HuH-7.5 (cell line): ENCODE measurements at regions not wholly inside any gene's neighbourhood (a gene's known extent, or its start where the extent isn't known, plus 50 kb on each side); places are given as distances from the start of the nearest gene placed in this dataset.

Experiments used
- DNase-seq: peaks from one replicate; pipeline ENCODE4 v3.0.0; 2011; ENCODE audit warnings: low spot score

DNA sequence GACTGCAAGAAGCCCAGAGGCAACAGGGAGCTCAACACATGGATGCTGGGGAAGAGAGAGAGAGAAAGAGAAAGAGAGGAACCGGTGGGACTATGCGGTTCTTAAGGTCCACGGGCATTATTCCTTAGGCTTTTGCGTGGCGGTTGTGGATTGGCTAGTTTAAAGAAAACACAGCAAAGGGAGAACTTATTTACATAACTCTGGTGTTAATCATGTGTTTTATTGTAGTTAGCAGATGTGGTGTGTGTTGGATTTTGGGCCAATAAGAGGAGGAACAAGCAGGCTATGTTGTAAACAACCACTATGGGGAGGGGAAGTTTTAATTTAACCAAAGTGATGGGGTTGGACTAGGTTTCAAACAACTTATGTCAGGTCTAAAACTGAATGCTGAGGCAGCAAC, 275.3 kb upstream of the KLF12 start:
- no peak for DNase-seq

- no peak for DNase-seq
These were observed 272.2 kb upstream of the KLF12 start for GRCh38 chr13:74406420-74406819.

GRCh38 chr13:74398599-74398998, 264.4 kb upstream of the KLF12 start:
- DNase-seq = no peak

DNA sequence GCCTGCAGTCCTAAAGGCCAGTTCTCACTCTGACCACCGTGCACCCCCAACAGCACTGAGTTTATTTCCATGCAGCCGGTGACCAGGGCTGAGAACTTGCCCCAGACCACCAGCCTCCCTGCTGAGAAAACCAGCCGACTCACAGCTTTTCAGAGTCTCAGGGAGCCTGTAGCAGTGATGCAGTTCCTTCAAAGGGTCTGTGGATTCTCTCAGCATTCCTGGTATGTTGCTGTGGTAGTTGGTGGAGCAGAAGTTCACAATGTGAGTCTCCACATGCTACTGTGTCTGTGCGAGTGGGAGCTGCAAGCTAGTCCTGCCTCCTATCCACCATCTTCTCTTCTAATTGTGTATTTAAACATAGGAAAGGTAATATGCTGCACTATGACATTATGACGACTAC, 254.9 kb upstream of the KLF12 start:
- no peak for DNase-seq

DNA sequence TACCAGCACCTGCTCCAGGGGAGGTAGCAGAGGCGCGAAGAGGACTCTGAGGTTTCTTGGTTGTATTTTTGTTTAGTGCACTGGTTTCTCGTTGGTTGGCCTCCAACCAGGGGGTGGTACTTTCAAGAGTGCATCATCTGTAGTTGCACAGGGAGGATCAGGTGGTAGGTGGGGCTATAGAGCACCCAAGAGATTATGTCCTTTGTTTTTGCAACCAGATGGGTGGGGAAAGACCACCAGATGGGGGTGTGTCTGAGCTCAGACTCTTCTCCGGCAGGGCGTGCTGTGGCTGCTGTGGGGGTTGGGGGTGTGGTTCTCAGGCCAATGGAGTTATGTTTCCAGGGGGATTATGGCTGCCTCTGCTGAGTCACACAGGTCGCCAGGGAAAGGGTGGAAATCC, 254.4 kb upstream of the KLF12 start:
- DNase-seq = no peak

- no peak for DNase-seq
These were observed 238.3 kb upstream of the KLF12 start for GRCh38 chr13:74372511-74372910.

DNA sequence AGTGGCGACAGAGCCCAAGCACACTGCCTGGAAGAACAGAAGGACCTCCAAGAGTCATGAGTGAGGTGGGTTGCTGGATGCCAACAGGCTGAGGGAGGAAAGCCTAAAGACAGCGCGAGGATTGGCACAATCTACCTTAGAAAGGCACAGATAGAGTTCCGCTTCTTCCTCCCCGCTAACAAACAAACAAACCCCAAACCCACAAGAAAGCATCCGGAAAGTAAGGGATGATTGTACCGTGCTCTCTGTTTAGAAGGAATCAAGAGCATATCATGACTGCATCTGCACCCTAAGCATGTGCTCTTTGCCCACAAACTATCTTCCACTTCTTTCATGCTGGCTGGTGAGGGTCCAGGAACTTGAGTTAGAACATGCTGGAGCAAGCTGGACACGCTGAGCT, 233.0 kb upstream of the KLF12 start:
- no peak for DNase-seq

DNA sequence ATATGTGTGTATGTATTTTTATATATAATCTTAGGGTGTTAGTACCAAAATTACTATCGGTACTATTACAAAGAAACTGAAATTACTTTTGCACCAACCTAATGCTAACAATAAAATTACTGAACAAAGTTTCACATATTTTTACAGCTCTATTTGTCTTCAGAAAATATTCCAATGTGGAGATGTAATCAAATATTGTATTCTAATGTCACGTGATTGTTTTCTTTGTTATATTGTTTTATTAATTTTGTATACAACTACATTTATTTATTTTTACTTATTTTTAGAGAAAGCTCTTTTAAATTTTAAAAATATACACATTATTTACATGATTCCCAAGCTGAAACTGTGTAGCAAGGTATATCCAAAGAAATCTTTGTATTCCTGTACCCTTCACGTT, 227.1 kb upstream of the KLF12 start:
- no peak for DNase-seq

- DNase-seq = no peak
These were observed 212.8 kb upstream of the KLF12 start for GRCh38 chr13:74346960-74347359.

- no peak for DNase-seq
These were observed 204.1 kb upstream of the KLF12 start for GRCh38 chr13:74338341-74338740.

GRCh38 chr13:74336546-74336945, 202.3 kb upstream of the KLF12 start:
- no peak for DNase-seq

GRCh38 chr13:74335370-74335769, 201.2 kb upstream of the KLF12 start:
- no peak for DNase-seq

DNA sequence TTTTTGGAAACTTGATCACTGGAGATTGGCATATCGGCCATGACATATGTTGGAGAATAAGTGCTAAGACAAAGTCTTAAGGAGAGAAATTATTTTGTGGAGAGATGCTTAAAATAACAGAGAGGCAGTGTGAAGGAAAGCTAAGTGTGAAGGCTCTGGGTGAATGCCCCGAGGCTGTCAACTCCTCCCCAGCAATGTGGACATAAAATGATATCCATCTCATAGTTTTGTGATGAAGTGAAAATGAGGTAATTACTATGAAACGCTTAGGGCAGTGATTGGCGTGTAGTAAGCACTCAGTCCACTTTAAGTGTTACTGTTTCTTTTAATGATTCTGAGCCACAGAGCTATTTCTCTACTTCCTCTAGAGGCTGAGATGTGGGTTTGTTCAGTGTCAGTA, 195.8 kb upstream of the KLF12 start:
- DNase-seq = no peak

- DNase-seq = peak; percentile 7
These were observed 190.9 kb upstream of the KLF12 start for GRCh38 chr13:74325106-74325505.

GRCh38 chr13:74324338-74324737, 190.1 kb upstream of the KLF12 start:
- DNase-seq = no peak

- DNase-seq = no peak
These were observed 188.4 kb upstream of the KLF12 start for GRCh38 chr13:74322562-74322961.

GRCh38 chr13:74320282-74320681, 186.1 kb upstream of the KLF12 start:
- DNase-seq = no peak

- no peak for DNase-seq
These were observed 182.3 kb upstream of the KLF12 start for GRCh38 chr13:74316547-74316946.

- no peak for DNase-seq
These were observed 172.3 kb upstream of the KLF12 start for GRCh38 chr13:74306496-74306895.

DNA sequence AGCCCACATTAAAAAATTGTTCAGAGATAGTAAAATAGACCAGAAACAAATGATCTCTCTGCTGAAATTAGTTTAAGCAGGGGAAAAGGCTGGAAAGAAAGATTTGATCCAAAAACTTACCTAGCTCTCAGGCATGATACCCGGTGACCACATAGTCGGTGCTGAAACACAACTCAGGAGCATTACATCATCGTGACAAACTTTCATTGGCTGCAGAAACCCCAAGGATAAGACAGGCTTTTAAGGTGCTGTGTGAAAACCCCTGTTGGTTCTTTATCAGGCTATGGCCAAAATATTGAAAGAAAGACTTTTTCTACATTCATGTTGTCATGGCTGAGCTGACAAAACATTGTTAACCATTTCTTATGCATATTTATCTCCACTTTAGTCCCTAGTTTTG, 171.7 kb upstream of the KLF12 start:
- DNase-seq = no peak

GRCh38 chr13:74301258-74301935, 167.2 kb upstream of the KLF12 start:
- no peak for DNase-seq

DNA sequence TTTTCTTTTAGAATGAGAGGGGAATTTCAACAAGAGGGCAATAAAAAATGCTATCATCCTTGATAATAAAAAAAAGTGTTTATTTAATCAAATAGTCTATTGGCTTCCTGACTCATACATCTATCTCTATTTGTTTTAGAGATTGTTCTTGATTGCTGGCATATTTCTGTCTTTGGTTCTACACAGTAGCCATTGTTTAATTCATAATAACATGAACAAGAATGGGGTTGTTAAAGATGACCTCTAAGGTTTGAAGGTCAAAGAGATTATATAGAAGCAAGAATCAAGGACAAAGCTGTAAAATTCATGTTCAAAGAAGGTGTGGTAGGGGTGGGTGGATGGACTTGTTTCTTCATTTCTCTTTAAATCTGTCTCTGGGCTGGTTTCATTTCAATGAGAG, 166.0 kb upstream of the KLF12 start:
- DNase-seq = no peak

GRCh38 chr13:74299721-74300120, 165.5 kb upstream of the KLF12 start:
- DNase-seq = no peak

- DNase-seq = no peak
These were observed 164.7 kb upstream of the KLF12 start for GRCh38 chr13:74298923-74299322.
